ENCODE measurements at regions not wholly inside any gene's neighbourhood (a gene's known extent, or its start where the extent isn't known, plus 50 kb on each side); places are given as distances from the start of the nearest gene placed in this dataset.

- no peak for TF ChIP-seq CTCF (IDR thresholded peaks at IDR 0.05; ENCODE audit: low read depth, low read length)
- no peak overlapping the region for H3K4me3 ChIP-seq (ENCODE audit: low read depth, low read length)
- H3K9me3 ChIP-seq, result no peaks in the 10 kb centered on the region
- H3K4me1 ChIP-seq, result no peaks in the 10 kb centered on the region
- H3K27me3 ChIP-seq, result no peaks in the 10 kb centered on the region
- DNase-seq, result no peak
- H3K36me3 ChIP-seq, result no peaks in the 10 kb centered on the region
Observed at GRCh38 chr19:29384656-29385055, 141.1 kb upstream of the VSTM2B start.

GRCh38 chr19:29385191-29385795 is 140.5 kb upstream of the VSTM2B start:
- no peak for DNase-seq
- no peak for TF ChIP-seq CTCF (IDR thresholded peaks at IDR 0.05; ENCODE audit: low read depth, low read length)
- no peaks in the 10 kb centered on the region for H3K36me3 ChIP-seq
- H3K9me3 ChIP-seq, result no peaks in the 10 kb centered on the region
- H3K4me3 ChIP-seq (ENCODE audit: low read depth, low read length), result no peak overlapping the region
- no peaks in the 10 kb centered on the region for H3K27me3 ChIP-seq
- H3K4me1 ChIP-seq, result no peaks in the 10 kb centered on the region

GRCh38 chr19:29386970-29387369 is 138.8 kb upstream of the VSTM2B start:
- no peaks in the 10 kb centered on the region for H3K36me3 ChIP-seq
- TF ChIP-seq CTCF (IDR thresholded peaks at IDR 0.05; ENCODE audit: low read depth, low read length), result no peak
- no peak for DNase-seq
- H3K27me3 ChIP-seq, result no peaks in the 10 kb centered on the region
- H3K4me3 ChIP-seq (ENCODE audit: low read depth, low read length), result no peak overlapping the region
- no peaks in the 10 kb centered on the region; the same call in 1 of the 2 replicates for H3K9me3 ChIP-seq
- H3K4me1 ChIP-seq, result no peaks in the 10 kb centered on the region

GRCh38 chr19:29387586-29387985 is 138.2 kb upstream of the VSTM2B start:
- Histone ChIP-seq H3K27me3 (no peaks in the 10 kb centered on the region), H3K4me1 (no peaks in the 10 kb centered on the region), H3K4me3 (ENCODE audit: low read depth, low read length) (no peak overlapping the region), H3K36me3 (no peaks in the 10 kb centered on the region), H3K9me3 (no peaks in the 10 kb centered on the region; the same call in 1 of the 2 replicates)
- TF ChIP-seq CTCF (IDR thresholded peaks at IDR 0.05; ENCODE audit: low read depth, low read length), result no peak
- no peak for DNase-seq

GRCh38 chr19:29389495-29389894 is 136.3 kb upstream of the VSTM2B start:
- no peak for DNase-seq
- Histone ChIP-seq H3K36me3 (no peaks in the 10 kb centered on the region), H3K9me3 (no peaks in the 10 kb centered on the region; the same call in 1 of the 2 replicates), H3K4me3 (ENCODE audit: low read depth, low read length) (no peak overlapping the region), H3K4me1 (no peaks in the 10 kb centered on the region), H3K27me3 (no peaks in the 10 kb centered on the region)
- no peak for TF ChIP-seq CTCF (IDR thresholded peaks at IDR 0.05; ENCODE audit: low read depth, low read length)

- TF ChIP-seq CTCF (IDR thresholded peaks at IDR 0.05; ENCODE audit: low read depth, low read length), result no peak
- Histone ChIP-seq H3K4me1 (peaks cover 10% of the 10 kb centered on the region), H3K36me3 (no peaks in the 10 kb centered on the region), H3K9me3 (no peaks in the 10 kb centered on the region; the same call in 1 of the 2 replicates), H3K4me3 (ENCODE audit: low read depth, low read length) (no peak overlapping the region), H3K27me3 (no peaks in the 10 kb centered on the region)
- DNase-seq, result no peak
Observed at GRCh38 chr19:29390742-29391141, 135.1 kb upstream of the VSTM2B start.
